ENCODE measurements at regions not wholly inside any gene's neighbourhood (a gene's known extent, or its start where the extent isn't known, plus 50 kb on each side); places are given as distances from the start of the nearest gene placed in this dataset.
A peak's percentile ranks its signal among the peaks of the same experiment; 100 is the strongest.
"Not testable (repeated sequence)": the region's sequence is repeated elsewhere in the genome, so short reads cannot be mapped to it uniquely, and the experiment has no call there.

GRCh38 chr12:31220061-31220460 is 105.9 kb downstream of the SINHCAF start:
- DNase-seq (no peak), ATAC-seq (ENCODE audit: low read depth in 2 of 2) (no peak)
- Mint-ChIP-seq H3K9me3 (peaks cover 0 to 1% (median 0%) of the 10 kb centered on the region in 7 donors), H3K27me3 (peaks cover 8 to 61% (median 47%) of the 10 kb centered on the region in 3 donors), H3K4me1 (peaks cover 0 to 4% (median 0%) of the 10 kb centered on the region in 3 donors), H3K27ac (no peak overlapping the region), H3K4me3 (no peak overlapping the region), H3K36me3 (no peaks in the 10 kb centered on the region)

GRCh38 chr12:31220633-31221550 is 105.1 kb downstream of the SINHCAF start:
- Mint-ChIP-seq H3K9me3 (peaks cover 0 to 1% (median 0%) of the 10 kb centered on the region in 7 donors), H3K27me3 (peaks cover 8 to 54% (median 42%) of the 10 kb centered on the region in 3 donors), H3K27ac (peak overlapping the region in 1 of 6 donors; percentile 51), H3K4me3 (no peak overlapping the region), H3K36me3 (no peaks in the 10 kb centered on the region), H3K4me1 (peaks cover 0 to 4% (median 0%) of the 10 kb centered on the region in 3 donors)
- ATAC-seq (ENCODE audit: low read depth in 2 of 2) (no peak), DNase-seq (no peak)

GRCh38 chr12:31221551-31221945 is 104.4 kb downstream of the SINHCAF start:
- peaks cover 5 to 49% (median 35%) of the 10 kb centered on the region in 3 donors for H3K27me3 Mint-ChIP-seq
- peaks cover 0 to 1% (median 0%) of the 10 kb centered on the region in 7 donors for H3K9me3 Mint-ChIP-seq
- ATAC-seq (ENCODE audit: low read depth in 2 of 2) = no peak
- H3K4me1 Mint-ChIP-seq = peaks cover 0 to 4% (median 0%) of the 10 kb centered on the region in 3 donors
- H3K4me3 Mint-ChIP-seq = no peak overlapping the region
- no peak overlapping the region for H3K27ac Mint-ChIP-seq
- no peak for DNase-seq
- H3K36me3 Mint-ChIP-seq = no peaks in the 10 kb centered on the region

- Mint-ChIP-seq H3K36me3 (no peaks in the 10 kb centered on the region), H3K4me3 (no peak overlapping the region), H3K9me3 (peaks cover 0 to 1% (median 0%) of the 10 kb centered on the region in 7 donors), H3K27me3 (peaks cover 5 to 38% (median 23%) of the 10 kb centered on the region in 3 donors), H3K4me1 (peaks cover 0 to 4% (median 0%) of the 10 kb centered on the region in 3 donors), H3K27ac (no peak overlapping the region)
- DNase-seq (no peak), ATAC-seq (ENCODE audit: low read depth in 2 of 2) (no peak)
Observed at GRCh38 chr12:31222620-31223222, 103.2 kb downstream of the SINHCAF start.

- H3K4me3 Mint-ChIP-seq; H3K36me3 Mint-ChIP-seq; ATAC-seq (ENCODE audit: low read depth in 2 of 2): not testable (repeated sequence)
Observed at GRCh38 chr12:31223640-31224039, 102.3 kb downstream of the SINHCAF start.

GRCh38 chr12:31224768-31225448 is 101.0 kb downstream of the SINHCAF start:
- Mint-ChIP-seq H3K36me3 (no peaks in the 10 kb centered on the region), H3K27me3 (peaks cover 5 to 24% (median 7%) of the 10 kb centered on the region in 3 donors), H3K4me3 (no peak overlapping the region), H3K27ac (peak overlapping the region in 1 of 6 donors; percentile 39), H3K4me1 (peaks cover 0 to 4% (median 0%) of the 10 kb centered on the region in 3 donors), H3K9me3 (peaks cover 0 to 2% (median 0%) of the 10 kb centered on the region in 7 donors)
- DNase-seq (no peak), ATAC-seq (ENCODE audit: low read depth in 2 of 2) (no peak)

More at GRCh38 chr12:31223640-31224039, 102.3 kb downstream of the SINHCAF start:
- peaks cover 5 to 30% (median 17%) of the 10 kb centered on the region in 3 donors for H3K27me3 Mint-ChIP-seq
- not testable (repeated sequence) for DNase-seq, H3K4me1 Mint-ChIP-seq, H3K9me3 Mint-ChIP-seq
- H3K27ac Mint-ChIP-seq = peak overlapping the region in 1 of 6 donors; percentile 26

GRCh38 chr12:31225656-31226535 is 100.1 kb downstream of the SINHCAF start:
- Mint-ChIP-seq H3K27ac (peak overlapping the region in 1 of 6 donors; percentile 12), H3K36me3 (no peaks in the 10 kb centered on the region), H3K9me3 (peaks cover 0 to 3% (median under 1%) of the 10 kb centered on the region in 7 donors), H3K27me3 (peaks cover 0 to 14% (median 5%) of the 10 kb centered on the region in 3 donors), H3K4me1 (peaks cover 0 to 4% (median 0%) of the 10 kb centered on the region in 3 donors), H3K4me3 (no peak overlapping the region)
- DNase-seq (no peak), ATAC-seq (ENCODE audit: low read depth in 2 of 2) (no peak)

GRCh38 chr12:31226639-31227038 is 99.3 kb downstream of the SINHCAF start:
- H3K36me3 Mint-ChIP-seq = peaks cover 0 to 4% of the 10 kb centered on the region in 2 donors
- ATAC-seq (ENCODE audit: low read depth in 2 of 2) (no peak), DNase-seq (no peak)
- H3K27ac Mint-ChIP-seq = no peak overlapping the region
- peaks cover 2 to 10% (median 6%) of the 10 kb centered on the region in 7 donors for H3K9me3 Mint-ChIP-seq
- H3K4me1 Mint-ChIP-seq = peaks cover 0 to 4% (median 0%) of the 10 kb centered on the region in 3 donors
- no peak overlapping the region for H3K4me3 Mint-ChIP-seq
- peaks cover 0 to 12% (median 3%) of the 10 kb centered on the region in 3 donors for H3K27me3 Mint-ChIP-seq

- Mint-ChIP-seq H3K27ac (no peak overlapping the region), H3K9me3 (peaks cover 3 to 12% (median 7%) of the 10 kb centered on the region in 7 donors), H3K27me3 (peaks cover 0 to 11% (median 9%) of the 10 kb centered on the region in 3 donors), H3K4me3 (no peak overlapping the region), H3K4me1 (peaks cover 0 to under 1% (median 0%) of the 10 kb centered on the region in 3 donors), H3K36me3 (peaks cover 0 to 8% of the 10 kb centered on the region in 2 donors)
- DNase-seq (no peak), ATAC-seq (ENCODE audit: low read depth in 2 of 2) (no peak)
Observed at GRCh38 chr12:31227401-31227981, 98.5 kb downstream of the SINHCAF start.

GRCh38 chr12:31228811-31229792 is 96.8 kb downstream of the SINHCAF start:
- Mint-ChIP-seq H3K27me3 (peaks cover 0 to 18% (median 8%) of the 10 kb centered on the region in 3 donors), H3K4me3 (peak overlapping the region in 1 of 8 donors; percentile 30)

GRCh38 chr12:31230004-31230403 is 95.9 kb downstream of the SINHCAF start:
- no peak overlapping the region for H3K4me3 Mint-ChIP-seq
- H3K36me3 Mint-ChIP-seq = peaks cover 0 to 8% of the 10 kb centered on the region in 2 donors
- no peak for DNase-seq
- H3K27me3 Mint-ChIP-seq = peaks cover 0 to 26% (median 16%) of the 10 kb centered on the region in 3 donors
- no peaks in the 10 kb centered on the region for H3K4me1 Mint-ChIP-seq
- ATAC-seq (ENCODE audit: low read depth in 2 of 2) = no peak
- no peak overlapping the region for H3K27ac Mint-ChIP-seq
- H3K9me3 Mint-ChIP-seq = peaks cover 3 to 12% (median 7%) of the 10 kb centered on the region in 7 donors

More at GRCh38 chr12:31228811-31229792, 96.8 kb downstream of the SINHCAF start:
- H3K27ac Mint-ChIP-seq = peak overlapping the region in 1 of 6 donors; percentile 67
- no peak for ATAC-seq (ENCODE audit: low read depth in 2 of 2)
- H3K9me3 Mint-ChIP-seq = peaks cover 3 to 12% (median 7%) of the 10 kb centered on the region in 7 donors
- no peak for DNase-seq
- peaks cover 0 to 8% of the 10 kb centered on the region in 2 donors for H3K36me3 Mint-ChIP-seq
- no peaks in the 10 kb centered on the region for H3K4me1 Mint-ChIP-seq
